DMS 273 treated with DMSO at 0.1 percent for 48 hours (cell line): ENCODE measurements at regions not wholly inside any gene's neighbourhood (a gene's known extent, or its start where the extent isn't known, plus 50 kb on each side); places are given as distances from the start of the nearest gene placed in this dataset.
"Not testable (repeated sequence)": the region's sequence is repeated elsewhere in the genome, so short reads cannot be mapped to it uniquely, and the experiment has no call there.

Source experiments
- DNase-seq: peaks from one replicate; lab custom pipeline; 2025; lab: John Stamatoyannopoulos, UW

DNA sequence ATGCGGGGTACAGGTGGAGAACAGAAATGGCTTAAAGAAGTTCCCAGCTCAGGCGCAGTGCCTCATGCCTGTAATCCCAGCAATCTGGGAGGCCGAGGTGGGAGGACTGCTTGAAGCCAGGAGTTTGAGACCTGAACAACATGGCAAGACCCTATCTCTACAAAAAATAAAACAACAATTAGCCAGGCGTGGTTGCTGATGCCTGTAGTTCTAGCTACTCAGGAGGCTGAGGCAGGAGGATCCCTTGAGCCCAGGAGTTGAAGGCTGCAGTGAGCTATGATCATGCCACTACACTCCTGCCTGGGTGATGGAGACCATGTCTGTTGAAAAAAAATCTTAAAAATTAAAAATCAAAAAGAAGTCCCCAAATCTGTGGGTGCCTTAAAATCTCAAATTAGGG is 228.3 kb upstream of the WSB1 start:
- DNase-seq, result no peak

DNA sequence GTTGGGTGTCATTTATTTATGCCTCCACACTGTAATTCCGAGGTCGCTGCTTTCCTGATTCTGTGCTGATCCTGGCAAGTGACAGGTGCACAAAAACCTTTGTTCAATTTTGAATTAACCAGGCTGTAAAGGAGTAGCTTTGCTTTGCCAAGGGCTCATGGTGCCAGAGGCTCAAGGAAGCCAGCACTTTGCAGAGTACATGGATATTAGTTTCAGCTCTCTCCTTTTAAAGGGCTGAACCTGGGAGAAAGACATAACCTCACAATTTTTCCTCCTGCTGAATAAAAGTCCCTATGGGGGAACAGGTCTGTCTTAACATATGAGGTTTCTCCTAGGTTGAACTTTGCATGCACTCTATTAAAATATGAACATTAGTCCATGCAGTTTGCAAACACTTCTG is 227.6 kb upstream of the WSB1 start:
- no peak for DNase-seq

GRCh38 chr17:27069842-27070508 is 223.9 kb upstream of the WSB1 start:
- no peak for DNase-seq

DNA sequence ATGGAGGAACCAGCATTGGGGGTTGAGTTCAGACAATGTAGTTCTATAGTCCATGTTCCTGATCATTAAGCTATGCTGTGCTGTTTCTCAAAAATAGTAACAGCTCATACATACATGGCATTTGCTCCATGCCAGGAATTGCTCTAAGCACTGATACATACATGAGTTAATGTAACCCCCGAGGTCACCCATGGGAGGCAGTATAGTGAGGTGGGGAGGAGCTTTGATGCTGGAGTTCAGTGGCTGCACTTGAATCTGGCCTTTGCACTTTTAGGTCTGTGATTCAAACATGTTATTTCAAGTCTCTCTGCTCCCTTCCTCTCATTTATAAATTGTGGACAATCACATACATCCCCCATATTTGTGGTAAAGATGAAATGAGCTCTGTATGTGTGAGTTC is 223.1 kb upstream of the WSB1 start:
- no peak for DNase-seq

DNA sequence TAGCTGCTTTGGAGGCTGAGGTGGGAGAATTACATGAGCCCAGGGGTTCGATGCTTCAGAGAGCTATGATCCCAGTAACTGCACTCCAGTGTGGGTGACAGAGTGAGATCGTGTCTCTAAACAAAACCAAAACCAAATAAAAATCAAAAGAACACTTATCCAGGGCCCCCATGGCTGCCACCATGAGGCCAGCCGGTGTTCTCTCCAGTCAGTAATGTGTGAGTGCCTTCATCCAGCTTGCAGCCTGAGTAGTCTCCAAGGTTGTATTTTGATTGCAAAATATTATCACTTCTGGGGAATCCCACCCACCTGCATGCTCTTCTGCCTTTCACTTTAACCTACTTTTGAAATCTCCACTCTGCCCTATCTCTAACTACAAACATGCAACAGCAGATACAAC is 221.0 kb upstream of the WSB1 start:
- no peak for DNase-seq

DNA sequence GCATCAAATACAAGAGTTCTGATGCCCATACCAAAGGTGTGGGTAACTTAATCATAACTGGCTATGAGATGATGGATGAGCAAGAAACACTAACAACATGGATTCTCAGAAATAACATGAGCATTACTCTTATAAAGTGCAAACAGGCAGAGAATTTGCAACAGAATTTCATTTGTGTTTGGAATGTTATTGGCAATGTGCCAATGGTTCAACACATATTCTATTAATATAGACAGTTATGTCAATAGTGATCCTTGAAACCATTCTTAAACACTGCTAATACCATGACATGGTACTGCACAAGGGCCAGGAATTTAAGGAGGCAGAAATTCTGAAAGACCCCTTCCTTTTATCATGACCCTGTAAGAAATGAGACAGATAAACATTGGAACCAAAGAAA is 217.1 kb upstream of the WSB1 start:
- DNase-seq, result no peak

DNA sequence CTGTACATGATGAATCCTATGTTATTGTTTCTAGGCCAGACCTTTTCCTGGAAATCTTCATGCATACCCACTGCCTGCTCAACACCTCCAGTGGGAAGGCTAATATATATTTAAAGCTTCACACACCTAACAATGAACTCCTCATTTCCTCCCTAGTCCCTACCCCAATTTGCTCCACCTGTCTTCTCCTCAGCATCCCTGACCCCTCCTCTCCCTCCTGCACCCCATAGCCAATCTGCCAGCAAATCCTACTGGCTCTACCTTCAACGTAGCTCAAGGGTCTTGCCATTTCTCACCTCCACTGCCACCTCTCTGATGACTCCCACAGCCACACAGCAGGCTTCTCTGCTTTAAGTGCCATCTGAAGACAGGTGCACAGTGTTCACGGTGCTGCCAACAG is 215.6 kb upstream of the WSB1 start:
- DNase-seq, result no peak

DNA sequence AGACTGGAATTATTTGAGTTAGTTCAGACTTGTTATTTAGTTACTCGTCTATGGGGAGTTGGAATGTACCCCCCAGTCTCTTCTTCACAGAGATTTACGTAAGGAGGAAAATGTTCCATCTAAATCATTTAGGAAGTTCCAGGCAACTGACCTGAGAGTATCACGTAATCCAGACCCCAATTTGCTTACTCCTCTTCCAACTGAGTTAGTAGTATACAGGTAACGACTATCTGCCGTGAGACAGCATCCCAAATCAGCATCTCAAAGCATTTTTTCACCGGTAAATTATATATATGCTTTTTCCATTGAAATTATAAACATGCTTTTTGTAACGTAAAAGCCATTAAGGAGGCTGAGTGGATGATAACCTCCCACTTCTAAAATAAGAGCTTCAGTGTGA is 214.3 kb upstream of the WSB1 start:
- DNase-seq, result no peak

GRCh38 chr17:27081002-27081638 is 212.8 kb upstream of the WSB1 start:
- no peak for DNase-seq

DNA sequence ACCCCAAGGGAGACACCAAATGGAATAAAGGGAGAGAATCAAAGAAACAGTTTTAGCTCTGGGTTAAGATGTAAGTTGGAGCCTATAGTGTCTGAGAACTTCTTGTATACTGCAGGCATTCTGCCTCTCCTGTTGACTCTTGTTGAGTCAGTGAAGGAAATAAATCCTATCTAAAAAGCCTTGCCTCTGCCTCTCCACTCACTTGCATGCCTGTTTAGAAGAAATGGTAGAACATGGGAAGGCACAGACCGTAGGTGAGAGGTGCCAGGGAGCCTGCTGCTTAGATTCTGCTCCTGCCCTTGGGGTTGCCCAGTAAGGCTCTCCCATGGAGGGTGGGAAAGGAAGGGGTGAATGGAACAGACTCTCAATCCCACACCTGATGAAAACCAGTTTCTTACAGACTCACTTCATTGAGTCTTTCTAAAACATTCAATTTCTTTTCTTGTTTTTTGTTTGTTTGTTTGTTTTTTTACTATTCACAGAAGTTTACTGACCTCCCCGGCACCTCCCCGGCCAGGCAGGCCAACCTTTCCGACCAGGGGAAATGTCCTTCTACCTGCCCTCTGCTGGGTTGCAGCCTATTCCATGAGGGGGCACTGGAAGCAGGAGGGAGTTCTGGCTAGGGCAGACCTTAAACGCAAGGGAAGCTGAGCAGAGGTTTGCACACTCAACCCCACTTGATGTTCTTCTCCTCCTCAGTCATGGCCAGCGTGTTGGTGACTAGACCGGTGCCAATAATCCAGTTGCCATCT is 211.7 kb upstream of the WSB1 start:
- no peak for DNase-seq

GRCh38 chr17:27082775-27083154 is 211.1 kb upstream of the WSB1 start:
- no peak for DNase-seq

- no peak for DNase-seq
These were observed 210.3 kb upstream of the WSB1 start for GRCh38 chr17:27083408-27084185.

- no peak for DNase-seq
These were observed 208.4 kb upstream of the WSB1 start for GRCh38 chr17:27085517-27085916.

- DNase-seq, result no peak
These were observed 207.4 kb upstream of the WSB1 start for GRCh38 chr17:27086526-27086925.

- DNase-seq, result no peak
These were observed 205.8 kb upstream of the WSB1 start for GRCh38 chr17:27087935-27088766.

DNA sequence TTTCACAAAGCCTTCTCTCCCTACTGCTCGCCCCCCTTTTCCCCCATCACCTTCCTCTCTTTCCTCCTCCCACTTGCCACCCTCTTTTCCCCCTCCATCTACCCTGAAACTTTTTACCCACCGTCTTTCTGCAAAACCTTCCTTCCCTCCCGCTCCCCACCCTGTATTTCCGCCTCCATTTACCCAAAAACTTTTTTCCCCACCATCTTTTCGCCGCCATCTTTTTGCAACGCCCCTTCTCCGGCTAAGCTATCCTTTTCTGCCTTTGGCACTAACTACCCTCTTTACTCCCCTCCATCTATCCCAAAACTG is 205.2 kb upstream of the WSB1 start:
- no peak for DNase-seq

- DNase-seq, result not testable (repeated sequence)
These were observed 204.6 kb upstream of the WSB1 start for GRCh38 chr17:27089079-27089928.

GRCh38 chr17:27089929-27090247 is 204.0 kb upstream of the WSB1 start:
- DNase-seq, result no peak

DNA sequence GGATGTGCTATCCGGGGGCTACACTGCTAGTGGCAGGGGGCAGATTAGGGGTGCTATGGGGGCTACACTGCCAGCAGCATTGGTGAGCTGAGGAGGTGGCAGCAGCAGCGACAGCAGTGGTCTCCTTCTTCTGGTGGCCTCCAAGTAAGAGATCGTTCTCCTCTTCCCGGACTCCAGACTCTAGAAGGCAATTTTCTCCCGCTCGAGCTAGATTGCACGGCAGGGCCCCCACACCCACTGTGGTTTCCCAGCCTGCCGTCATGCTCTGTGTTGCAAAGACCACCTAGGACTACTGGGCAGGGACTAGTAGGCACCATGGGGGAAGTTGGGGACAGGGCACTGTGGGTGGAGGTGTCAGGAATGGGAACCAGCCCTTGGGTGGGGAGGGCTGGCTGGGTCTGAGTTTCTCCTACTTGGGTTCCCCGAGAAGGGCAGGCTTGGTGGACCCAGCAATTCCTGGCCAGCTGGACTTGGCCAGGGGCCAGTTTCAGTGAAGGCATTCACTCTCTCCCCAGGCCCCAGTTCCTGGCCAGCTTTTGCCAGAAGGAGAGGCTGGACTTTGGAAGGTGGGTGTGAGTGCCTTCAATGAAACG is 203.4 kb upstream of the WSB1 start:
- not testable (repeated sequence) for DNase-seq

DNA sequence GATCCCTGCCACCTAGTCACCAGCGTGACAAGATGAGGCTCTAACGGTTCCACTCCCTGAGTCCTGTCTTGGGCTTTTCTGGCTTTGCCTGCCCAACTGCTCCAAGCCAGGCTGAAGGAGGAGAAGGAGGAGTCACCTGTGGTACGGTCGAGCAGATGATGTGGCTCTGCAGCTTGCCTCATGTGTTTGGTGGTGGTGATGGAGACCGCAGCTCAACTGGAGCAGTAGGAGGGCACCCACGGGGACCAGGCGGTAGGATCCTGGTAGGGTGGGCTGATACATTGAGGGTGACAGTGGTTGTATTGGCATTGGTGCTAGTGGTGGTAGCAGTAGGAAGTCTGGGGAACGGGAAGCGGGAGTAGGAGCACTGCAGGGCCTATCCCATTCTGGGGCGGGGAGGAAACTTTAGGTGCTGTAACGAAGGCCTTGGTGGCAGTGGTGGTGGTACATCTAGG is 202.8 kb upstream of the WSB1 start:
- no peak for DNase-seq

DNA sequence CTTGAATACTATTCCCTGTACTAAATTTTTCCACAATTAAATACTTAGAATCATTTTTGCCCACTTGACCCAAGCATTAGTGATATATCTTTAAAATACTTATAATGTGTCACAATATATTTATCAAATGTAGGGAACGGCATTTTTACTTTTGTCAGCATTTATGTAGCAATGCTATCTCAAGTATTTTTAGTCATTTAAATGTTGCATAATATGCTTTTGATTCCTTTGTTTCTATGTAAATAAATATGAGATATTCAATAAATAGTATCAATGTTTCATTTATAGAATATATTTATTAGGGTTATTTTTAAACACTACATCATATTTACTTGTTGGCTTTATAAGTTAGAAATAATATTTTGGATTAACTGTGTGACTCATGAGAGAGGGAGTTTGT is 199.7 kb upstream of the WSB1 start:
- not testable (repeated sequence) for DNase-seq
